HG03060 (cell line): ENCODE measurements at regions not wholly inside any gene's neighbourhood (a gene's known extent, or its start where the extent isn't known, plus 50 kb on each side); places are given as distances from the start of the nearest gene placed in this dataset.

Source experiments
- ATAC-seq: cut with Tn5 transposase; IDR thresholded peaks from one replicate; pipeline ENCODE4 v1.9.1; 2021; ENCODE audit warnings: low read depth, moderate number of reproducible peaks; ENCODE audit not compliant: unreplicated experiment

DNA sequence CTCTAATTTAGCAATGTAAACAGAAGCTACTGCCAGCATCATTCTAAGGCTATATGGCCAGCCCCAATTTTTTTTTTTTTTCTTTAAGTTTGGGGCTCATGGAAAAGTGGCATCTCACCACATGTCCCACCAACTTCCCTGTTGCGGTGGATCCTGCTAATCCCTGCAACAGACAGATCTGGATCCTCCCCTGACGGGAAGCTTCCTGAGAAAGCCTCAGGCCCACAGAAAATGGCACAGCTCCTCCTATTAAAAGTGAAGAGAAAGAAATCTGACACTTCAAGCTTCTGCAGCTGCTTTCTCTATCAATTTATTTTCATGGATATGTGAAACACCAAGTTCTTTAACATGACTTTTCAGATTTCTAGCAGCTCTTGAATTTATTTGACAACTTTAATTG is 433.8 kb upstream of the DCN start:
- no peak for ATAC-seq

DNA sequence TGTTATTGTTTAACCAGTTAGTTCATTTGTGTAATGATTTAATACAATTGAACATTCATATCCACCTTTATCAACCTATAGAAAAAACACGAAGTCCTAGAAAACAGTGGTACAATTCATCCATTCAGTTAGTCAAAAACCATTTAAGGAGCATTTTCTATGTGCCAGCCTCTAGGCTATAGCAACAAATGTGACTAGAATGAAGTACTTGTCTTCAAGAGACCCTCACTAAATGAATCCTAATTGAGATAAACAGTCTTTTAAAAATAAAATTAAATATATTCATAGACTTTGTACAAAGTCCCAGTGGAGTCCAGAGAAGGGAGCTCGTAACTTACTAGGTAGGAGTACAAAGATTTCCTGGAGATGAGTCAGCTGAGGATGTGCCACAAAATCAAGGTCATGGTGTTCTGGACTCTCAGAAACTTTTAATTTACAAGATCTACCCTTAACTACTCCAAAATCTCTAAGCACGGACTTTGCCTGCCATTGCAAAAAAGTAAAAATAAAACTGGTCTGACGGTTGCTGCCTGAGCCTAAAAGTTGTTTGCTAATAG is 430.7 kb upstream of the DCN start:
- ATAC-seq, result no peak

DNA sequence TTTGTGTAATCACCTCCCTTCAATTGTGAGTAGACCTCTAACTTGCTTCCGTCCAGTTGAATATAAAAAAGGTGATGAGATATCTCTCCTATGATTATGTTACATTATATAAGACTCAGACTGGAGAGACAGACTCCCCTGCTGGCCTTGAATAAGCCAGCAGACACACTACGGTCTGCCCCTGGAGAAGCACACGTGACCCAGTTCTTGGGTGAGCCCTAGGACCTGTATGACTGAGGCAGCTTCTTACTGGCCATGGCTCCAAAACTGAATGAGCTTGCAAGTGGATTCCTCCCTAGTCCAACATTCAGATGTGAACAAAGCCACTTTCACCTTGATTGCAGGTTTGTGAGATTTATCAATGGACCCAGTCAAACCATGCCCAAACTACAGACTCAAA is 427.9 kb upstream of the DCN start:
- no peak for ATAC-seq

DNA sequence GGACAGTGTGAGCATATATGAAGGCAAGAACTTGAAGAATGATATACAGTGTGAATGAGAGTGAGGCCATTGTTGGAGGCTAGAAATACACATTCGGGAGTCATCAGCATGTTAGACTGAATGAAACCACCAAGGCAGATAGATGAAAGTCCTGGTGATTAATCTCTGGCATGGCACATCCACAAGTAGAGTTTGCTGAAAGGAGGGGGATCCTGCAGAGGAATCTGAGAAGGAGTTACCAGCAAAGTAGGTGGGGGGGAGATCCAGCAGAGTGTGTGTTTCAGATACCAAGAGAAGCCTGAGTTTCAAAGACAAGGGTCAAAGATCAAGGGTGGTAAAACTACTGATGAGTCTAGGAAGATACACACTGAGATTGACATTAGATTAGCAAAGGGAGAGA is 426.7 kb upstream of the DCN start:
- ATAC-seq, result no peak

DNA sequence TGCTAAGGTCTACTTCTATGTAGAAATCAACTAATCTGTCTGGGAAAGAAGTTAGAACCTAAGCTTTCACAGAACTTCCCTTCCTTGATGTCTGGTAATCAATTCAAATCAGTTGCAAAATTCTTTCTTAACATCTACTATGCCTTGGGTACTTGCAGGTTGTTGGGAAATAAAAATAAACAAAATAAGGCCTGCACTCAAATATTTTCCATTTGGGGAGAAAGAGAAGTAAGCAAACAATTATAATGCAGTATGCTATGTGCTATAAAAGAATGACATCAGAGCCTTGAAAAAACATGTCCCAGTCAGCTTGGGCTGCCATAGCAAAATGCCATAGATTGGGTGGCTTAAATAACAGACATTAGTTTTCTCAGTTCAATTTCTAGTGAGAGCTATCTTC is 425.9 kb upstream of the DCN start:
- no peak for ATAC-seq

DNA sequence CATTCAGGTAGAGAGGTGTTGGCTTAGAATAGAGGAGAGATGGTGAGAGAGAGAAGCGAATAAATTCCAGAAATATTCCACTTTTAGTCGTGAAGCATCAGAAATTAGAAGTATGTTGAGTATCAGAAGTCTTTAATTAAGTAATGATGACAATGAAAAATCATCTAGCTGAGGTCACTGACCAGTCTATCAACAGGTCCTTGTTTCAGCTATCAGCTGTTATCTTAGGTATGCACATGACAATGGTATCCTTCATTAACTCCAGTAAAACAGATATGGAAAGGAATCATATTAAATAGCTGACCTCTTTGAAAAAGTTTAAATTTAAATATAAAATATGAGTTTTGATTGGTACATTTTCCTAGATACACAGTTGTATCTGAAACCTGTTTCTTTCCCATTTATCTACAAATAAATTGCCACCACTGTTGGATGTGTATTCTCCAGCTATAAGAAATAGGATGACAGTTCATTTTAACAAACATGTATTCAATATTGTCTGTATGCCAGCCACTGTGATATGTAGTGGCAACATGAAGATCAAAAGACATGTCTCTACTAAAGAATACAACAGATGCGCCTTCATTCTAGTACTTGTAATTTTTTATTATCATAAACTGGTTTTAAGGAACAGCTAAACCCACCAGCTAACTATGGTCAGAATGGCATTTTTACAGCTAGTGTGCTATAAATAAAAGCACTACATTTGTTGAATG is 424.2 kb upstream of the DCN start:
- no peak for ATAC-seq

DNA sequence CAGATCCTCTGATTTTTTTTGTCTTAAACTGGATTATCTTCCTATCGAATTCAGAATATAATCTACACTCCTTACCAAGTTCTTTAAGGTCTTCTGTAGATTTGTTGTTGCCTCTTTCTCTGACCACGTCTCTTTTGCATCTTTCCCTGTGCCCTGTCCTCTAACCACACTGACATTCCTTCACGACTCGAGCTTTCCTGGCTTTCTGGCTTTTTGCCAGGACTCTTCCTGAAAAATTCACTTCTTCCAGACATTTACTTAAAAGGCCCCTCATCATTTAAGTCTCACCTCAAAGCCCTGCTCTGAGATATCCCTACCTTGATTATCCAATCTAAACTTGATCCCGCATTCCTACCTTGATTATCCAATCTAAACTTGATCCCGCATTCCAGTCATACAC is 422.3 kb upstream of the DCN start:
- ATAC-seq, result no peak

DNA sequence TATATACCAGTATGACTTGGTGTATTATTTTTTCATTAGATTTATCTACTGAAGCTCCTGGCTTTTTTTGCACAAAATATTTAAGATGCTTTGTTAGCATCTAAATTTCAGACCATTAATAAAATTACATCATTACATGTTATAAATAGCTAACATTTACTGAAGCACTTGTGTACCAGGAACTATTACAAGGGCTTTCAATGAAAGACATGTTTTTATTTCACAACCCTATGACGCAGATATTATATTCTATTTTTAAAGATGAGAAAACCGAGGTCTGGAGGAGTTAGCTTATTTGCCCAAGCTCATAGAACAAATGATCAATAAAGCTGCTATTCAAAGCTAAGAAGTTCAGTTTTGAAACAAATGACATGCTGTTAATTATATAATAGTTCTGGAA is 420.4 kb upstream of the DCN start:
- ATAC-seq, result no peak

DNA sequence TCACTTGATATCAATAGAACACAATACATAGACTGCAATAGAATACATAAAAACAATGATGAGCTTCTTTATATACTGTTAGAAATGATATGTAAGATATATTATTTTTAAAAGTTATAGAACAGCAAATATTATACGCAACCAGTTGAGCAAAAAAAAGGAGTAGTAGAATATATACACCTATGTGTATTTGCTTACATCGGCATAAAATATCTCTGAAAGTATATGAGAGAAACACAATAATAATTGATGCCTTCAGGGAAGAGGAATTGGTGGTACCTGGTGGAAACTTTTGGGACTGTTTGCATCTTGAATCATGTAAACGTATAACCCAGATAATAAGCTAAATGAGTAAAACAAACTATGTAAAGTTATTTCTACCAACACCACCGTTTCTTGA is 418.4 kb upstream of the DCN start:
- ATAC-seq, result no peak

DNA sequence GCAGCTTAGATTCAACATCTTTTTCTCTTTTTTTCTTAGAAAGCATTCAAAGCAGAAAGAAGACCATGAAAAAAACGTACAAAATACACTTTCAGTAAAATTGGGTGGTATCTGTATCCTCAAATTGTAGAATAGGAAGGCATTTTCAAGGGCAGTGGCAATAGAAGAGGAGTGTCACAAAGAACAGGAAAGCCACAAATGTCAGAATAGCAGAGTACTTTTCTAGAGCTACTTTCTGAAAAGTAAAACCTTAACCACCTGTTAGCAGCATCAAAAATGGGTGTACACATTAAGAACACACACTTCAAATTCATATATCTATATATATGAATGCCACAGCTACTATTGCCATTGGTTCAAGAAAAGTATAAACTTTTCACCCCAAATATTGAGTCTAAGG is 412.1 kb upstream of the DCN start:
- ATAC-seq, result no peak

DNA sequence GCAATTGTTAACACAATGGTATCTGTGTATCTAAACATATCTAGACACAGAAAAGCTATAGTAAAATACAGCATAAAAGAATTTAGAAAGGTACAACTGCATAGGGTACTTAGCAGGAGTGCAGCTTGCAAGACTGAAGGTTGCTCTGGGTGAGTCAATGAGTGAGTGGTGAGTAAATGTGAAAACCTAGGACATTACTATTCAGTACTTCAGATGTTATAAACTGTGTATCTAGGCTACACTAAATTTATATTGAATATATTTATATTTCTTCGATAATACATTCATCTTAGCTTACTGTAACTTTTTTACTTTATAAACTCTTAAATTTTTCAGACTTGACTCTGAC is 409.0 kb upstream of the DCN start:
- ATAC-seq, result no peak

DNA sequence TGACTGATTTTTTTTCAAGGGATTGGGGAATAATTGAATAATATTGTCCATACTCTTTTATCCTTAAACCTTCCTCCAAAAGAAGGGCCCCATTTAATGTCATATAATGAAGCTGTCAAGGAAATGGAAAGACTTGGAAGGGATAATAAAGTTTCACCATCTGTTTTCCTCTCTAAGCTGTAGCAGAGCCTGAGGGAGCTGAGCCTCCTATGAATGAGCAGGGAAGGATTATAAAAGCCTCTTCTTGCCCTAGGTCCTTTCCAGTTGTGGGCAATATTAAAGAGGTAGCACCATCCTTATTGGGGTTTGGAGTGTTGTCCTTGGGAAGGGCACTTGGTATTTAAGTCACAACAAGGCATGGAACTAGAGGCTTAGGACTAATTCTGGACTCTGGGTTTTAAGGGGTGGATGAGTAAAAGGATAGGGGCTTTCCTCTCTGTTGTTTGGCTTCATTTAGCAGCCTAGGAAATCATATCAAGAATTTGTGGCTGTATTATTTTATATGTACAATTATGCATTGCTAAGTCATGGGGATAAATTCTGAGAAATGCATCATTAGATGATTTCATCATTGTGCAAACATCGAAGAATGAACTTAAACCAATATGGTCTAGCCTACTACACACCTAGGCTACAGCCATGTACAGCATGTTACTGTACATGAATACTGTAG is 408.5 kb upstream of the DCN start:
- ATAC-seq, result no peak

DNA sequence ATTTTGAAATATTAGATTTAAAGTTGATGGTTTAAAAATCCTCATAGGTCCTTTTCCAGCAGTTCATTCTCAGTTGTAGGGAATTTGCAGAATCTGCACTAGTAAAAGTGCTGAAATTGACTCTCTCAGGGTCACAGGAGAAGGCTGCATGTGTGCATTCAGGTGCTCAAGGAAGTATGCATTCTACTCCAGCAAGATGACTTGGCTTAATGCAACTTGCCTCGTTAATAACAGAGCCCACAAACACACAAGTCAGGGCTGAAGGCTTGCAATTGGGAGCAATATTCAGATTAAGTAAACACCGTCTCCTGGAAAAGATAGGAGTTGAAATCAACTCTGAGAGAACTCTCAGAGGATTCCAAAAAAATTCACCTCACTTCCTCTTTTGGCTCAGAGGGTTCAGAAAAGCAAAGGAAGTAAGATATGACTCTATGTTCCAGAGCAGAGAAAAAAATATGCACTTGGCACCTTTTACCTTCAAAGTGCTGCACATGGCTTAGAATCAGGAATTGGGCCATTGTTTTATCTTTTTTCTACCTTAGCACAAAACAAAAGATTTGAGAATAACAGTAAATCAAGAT is 406.3 kb upstream of the DCN start:
- no peak for ATAC-seq

DNA sequence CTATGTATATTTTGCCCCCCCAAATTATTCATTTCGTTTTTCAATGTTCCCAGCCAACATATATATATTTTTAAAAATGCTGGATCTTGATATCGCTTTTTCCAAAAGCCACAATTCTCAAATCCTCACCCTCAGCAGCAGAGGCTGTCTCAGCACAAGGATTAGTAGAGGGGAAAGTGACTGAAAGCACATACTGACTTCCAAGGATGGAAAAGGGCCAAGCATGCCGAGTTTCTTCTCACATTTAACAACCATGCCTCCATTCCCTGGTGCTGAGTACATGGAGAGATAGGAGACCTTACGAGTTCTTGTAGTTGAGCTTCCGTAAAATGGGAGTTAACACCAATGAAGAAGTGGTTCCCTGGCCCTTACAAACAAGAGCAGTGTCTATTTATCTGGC is 403.4 kb upstream of the DCN start:
- no peak for ATAC-seq

DNA sequence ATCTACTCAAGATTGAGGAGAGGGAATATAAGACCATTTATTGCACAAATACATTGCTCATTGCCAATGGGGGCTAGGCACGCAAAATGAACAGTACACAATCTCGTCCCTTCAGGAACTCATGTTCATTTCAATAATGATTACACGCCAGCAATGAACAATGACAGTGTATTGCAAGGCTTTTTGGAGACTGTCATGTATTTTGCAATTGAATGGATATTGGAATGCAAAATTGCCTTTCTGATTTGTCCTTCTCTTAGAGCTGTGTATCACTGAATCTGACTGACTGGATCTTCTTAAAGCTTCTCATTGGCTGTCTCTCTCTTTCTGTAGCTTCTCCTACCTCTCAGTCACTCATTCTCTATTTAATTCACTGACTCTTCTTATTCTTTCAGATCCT is 400.2 kb upstream of the DCN start:
- no peak for ATAC-seq

DNA sequence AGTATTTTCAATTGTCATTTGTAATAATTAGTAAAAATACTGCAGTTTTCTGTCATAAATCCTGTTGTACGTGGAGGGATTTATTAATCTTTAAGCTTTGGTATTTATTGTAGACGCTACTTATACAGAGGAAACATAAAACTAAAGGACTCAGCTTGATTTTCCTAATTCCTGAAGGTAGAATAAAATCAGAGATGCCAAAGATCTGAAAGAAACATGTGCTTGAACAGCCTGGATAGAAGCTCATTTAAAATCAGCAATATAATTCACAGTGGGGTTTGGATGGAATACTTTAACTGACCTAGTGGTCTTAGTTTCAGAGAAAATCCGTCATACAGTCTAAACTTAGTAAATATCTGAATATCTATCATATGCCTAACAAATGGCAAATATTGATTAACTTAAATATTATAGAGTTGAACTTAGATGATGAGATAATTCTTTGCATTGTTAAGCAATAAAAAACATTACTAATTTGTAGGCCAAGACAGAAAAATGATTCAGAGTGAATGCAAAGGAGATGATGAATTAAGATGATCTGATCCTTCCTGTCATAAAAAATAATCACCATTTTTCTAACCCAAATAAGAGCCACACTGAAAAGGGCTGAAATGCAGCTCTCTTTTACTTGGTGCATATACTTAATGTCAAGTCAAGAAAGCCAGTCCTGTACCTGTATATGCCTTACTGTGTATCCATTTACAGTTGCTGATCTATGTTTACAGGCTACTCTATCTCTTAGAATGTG is 397.1 kb upstream of the DCN start:
- no peak for ATAC-seq

DNA sequence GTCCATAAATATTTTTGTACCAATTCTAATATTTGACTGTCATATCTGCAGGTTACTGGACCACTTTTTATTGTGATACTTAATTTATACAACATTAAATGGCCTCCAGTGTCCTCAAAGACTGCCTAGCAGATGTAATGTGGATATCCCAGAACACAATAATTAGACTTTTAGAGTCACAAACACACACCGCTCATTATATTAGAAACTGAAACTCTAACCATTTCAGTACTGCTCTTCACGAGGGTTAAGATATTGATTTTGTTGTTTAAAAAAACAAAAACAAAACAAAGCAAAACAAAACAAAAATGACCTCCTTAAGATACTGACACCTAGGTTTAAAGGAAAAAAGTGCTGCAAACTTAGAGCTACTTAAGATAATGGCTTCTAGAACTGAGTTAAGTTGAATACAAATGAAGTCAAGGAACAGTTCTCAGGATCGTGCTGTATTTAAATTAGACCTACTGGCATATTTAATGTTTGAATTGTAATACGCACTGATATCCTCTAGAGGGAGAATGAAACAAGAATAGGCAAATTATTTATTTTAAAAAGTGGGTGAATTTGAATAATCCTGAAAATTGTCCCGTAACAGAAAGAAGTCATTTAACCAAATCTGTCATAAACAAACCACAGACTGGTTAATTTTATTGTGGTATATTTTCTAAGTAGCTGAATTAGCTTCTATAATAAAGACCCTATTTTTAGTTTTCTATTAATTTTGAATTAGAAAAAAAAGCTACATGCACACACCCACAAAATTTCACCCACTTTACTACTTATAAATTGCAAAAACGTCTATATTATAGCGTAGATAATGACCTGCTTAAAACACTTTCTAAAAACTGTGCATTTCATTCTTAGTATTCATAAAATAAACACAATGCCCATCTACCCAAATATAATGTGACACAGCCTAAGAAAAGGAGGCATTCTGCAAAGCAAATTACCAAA is 395.2 kb upstream of the DCN start:
- ATAC-seq, result peak; percentile 64

DNA sequence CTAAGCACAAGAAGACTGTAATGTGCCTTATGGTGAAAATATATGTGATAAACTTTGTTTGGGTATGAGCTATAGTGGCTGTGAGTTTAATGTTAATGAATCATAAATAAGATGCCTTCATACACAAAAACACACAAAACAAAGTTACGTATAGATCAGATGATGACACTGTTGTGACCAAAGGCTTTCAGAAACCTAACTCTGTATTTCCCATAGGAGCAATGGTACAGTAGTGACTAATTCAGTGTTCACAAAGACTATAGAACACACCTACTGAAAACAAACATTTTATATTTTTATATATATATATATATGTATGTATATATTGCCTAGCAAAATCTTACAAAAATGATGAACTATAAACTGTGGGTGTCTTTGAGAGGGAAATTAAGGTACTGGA is 393.8 kb upstream of the DCN start:
- ATAC-seq, result no peak

DNA sequence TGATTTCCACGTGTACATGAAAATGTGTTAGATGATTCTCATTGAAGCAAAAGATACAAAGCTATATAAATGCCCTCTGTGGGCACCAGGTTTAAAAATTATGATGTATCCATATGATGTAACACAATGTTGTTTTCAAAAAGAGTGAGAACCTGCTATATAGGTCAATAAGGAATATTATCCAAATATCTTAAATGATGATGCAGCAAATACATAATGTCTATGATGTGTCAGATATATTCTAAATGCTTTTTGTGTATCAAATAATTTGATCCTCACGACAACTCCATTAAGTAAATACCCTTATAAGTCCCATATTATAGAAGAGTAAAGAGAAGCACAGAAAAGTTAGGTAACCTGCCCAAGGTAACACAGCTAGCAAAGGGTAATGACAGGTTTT is 393.0 kb upstream of the DCN start:
- no peak for ATAC-seq

DNA sequence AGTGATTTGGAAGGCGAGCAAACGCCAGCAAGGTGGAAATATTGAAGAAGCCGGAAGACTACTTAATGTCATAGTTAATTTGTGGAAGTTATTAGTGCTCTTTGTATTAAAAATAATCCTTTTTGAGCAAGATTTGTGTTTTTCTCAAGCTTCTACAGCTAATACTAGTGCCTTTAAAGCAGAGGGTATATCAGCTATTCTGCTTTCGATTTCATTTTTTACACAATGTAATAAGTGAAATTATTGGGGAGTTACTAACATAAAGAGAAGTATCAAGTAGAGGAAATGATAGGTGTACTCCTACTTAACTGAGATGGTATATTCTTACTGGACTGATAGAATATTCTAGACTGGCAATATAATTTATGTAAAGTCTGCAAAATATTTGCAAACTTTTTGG is 392.4 kb upstream of the DCN start:
- ATAC-seq, result no peak
